Jurkat, Clone E6-1 (cell line): ENCODE measurements at regions not wholly inside any gene's neighbourhood (a gene's known extent, or its start where the extent isn't known, plus 50 kb on each side); places are given as distances from the start of the nearest gene placed in this dataset.

Source experiments
- DNase-seq: peaks from one replicate; pipeline ENCODE4 v3.0.0-alpha.2; 2011; ENCODE audit warnings: low read depth, low spot score
- H3K4me3 ChIP-seq: 2 replicates; pipeline ENCODE4 v1.5.1; 2011; ENCODE audit warnings: mild to moderate bottlenecking, low read length, control low read depth, moderate library complexity

DNA sequence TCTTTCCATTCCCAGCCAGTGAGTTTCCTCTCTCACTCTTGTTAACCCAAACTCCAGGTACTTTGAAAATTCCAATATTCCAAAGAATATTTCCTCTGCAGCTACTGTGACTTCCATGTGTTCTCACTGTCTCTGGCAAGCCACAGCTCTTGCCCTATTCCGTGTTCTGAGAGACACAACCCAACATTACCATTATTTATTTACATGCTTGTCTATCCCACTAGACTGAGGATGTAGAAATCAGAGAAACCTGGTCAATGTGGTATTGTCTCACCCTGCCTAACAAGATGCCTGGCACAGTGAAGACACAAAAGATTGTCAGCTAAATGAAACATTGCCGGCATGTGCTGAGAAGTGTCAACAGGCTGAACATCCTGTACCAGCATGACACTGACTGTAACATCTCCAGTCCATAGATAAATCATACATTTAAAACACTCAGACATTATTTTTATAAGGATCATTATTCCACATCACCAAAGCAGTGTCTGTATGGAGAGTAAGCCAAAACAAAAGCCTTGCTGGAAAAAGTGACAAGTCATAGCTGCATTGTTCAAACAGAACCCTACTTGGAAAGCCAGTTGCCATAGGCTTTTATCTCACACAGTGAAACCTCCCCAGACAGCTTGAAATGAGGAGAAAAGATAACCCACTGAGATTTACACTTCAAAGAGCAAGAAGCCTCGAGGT lies 72.3 kb downstream of the SIPA1L2 start:
- no peak overlapping the region for H3K4me3 ChIP-seq
- peak; percentile 51 for DNase-seq

DNA sequence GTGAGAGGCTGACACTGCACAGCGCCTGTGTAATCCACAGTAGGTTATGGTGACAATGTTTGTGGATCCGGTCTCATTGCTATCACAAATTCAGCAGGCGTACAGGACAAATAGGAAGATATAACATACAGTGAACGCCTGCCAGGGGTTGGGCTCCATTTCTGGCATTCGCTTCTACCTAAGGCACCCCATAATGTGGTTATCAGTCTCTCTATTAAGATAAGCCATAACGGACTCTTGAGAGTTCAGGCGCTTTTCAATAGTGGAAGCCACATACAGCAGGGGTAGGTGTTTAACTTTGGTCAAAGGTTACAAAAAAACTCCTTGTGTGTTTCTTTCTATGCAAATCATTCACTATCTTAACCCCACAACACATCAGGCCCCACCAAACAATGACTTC lies 72.8 kb downstream of the SIPA1L2 start:
- DNase-seq: no peak

DNA sequence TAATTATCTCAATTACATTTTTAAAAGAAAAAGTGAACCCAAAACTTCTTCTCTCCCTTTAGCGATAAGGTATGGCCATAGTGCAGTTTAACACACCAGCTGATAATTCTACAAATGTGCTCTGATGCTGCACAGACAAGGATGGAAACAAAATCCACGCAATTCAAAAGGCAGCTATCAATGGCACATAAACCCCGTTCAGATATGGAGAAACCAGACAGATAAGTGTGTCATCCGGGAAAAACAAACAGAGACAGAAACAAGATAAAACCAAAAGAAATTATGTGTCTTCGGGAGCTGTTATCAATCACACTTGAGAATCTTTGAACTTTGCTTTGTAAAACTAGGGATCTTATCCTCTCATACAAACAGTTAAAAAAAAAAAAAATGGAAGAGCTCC lies 73.6 kb downstream of the SIPA1L2 start:
- DNase-seq: no peak
- H3K4me3 ChIP-seq: no peak overlapping the region

More for the DNA sequence above, 72.8 kb downstream of the SIPA1L2 start:
- H3K4me3 ChIP-seq: no peak overlapping the region

DNA sequence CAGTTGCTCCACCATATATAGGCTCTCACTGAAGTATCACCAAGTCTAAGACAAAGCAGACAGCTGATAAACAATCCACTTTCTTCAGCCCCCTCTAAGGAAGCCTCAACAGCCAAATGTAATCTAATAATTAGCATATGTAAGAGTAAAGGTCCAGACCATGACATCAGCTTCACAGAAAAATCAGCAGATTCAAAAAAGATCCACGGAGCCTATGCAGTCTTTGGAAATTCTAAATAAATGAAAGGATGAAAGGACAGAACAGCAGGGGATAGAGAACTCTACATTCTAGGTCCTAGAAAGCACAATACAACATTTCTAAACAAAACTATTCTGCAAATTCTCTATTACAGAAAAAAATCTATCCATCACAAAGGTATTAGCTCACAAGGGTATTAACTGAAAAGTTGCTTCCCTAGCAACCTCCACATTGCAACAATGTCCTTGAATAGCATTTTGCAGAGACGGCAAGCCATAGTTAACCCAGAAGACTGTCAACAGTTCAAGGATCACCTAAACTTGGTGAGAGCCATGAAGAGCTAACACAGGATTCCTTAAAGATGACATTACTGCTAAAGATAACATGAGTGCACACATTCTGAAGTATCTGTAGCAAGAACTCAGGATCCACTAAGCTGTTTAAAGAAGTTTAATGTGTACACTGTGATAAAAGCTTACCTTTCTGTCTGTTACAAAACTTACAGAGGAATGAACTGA lies 74.3 kb downstream of the SIPA1L2 start:
- H3K4me3 ChIP-seq: no peak overlapping the region
- no peak for DNase-seq

DNA sequence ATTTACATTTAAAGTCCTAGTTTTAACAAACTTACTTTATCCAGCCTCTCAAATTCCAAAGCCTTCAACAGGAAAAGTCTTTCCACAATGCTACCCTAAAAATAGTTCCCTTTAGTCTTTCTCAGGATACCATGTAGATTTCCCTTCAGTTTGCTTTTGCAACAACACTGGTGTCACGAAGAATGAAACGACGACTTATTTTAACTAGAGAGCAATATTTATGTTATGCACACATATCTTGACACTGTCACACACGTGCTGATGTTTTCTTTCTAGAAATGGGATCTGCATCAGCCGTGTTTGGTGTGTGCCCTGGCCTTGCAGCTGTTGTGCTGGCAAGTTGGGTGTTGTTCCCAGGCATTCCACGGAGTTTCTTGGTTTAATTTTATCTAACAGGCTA lies 75.5 kb downstream of the SIPA1L2 start:
- H3K4me3 ChIP-seq: no peak overlapping the region
- no peak for DNase-seq

DNA sequence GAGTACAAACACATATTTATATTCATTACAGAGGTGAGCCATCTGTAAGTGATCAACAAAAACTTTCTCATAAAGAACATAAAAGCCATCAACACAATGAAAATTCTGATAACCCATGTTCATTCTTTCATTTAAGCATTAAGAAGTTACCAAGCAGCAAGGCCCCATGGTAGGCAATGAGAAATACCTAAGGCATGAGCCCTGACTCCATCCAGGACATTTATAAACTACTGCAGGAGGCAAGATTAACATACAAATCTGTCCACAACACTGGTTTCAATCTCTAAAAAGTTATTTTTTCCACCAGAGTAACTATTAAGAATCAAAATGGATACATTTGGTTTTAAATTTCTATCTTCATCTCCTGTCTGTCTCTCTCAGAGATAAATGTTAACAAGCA lies 76.1 kb downstream of the SIPA1L2 start:
- no peak overlapping the region for H3K4me3 ChIP-seq
- no peak for DNase-seq

DNA sequence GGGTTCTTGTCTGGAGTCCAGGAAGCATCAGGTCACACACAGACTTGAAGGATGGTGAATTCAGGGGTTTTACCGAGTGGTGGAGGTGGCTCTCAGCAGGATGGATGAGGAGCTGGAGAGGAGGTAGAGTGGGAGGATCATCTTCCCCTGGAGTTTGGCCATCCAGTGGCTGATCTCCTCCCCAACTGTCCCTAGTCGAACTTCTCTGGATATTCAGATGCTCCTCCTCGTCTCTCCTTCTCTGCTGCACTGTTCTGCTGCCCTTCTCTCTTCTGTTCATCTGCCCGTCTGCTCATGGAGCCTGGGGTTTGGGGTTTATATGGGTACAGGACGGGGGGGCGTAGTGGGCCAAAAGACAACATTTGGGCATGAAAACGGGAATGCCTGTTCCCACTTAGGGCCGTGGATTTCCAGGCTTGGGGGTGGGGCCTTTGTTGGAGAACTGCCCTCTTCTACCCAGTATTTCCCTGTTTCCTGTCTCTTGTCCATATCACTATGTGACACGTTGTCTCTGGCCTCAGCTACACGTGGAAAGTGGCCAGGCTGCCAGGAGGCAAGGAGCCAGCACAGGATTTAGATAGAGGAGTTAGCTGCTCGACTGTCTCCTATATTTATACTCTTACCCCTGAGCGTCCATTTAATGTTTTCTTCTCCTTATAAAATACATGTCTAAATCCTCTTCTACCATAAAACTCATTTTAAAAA lies 76.7 kb downstream of the SIPA1L2 start:
- DNase-seq: no peak
- no peak overlapping the region for H3K4me3 ChIP-seq

DNA sequence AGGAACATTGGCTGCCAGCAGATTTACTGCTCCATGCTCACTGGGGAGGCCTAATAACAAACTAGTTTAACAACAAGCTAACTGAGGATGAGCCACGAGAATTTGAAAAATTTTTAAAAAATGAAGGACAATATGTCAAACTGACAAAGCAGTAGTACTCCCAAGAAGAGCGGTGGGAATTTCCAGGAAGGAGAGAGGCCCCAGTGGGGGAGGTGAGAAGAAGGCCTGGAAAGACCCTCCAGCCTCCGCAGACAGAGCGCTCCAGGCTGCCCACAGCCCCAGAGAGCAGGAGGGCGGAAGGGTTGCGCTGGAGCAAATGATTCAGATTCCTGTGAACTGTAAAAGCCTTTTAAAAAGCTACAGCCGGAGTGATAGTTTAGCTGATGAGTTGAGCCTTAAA lies 78.5 kb downstream of the SIPA1L2 start:
- DNase-seq: no peak
- H3K4me3 ChIP-seq: no peak overlapping the region

DNA sequence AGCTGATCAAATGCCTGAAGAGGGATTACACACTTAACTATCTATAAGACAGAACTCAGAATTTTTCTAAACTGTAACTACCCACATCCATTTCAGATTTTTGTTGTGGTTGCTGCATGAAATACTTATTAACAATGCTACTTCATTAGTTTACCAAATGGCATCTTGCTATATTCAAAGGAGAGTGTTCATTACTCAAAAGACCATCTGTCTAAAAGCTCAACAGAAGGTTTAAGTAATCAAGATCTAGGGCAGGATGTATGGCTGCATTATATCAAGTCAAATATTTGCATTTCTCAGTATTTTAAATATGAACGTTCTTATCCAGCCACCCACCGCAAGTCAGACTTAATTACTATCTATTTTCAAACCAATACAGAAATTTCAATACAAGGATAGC lies 79.9 kb downstream of the SIPA1L2 start:
- DNase-seq: no peak
- H3K4me3 ChIP-seq: no peak overlapping the region

DNA sequence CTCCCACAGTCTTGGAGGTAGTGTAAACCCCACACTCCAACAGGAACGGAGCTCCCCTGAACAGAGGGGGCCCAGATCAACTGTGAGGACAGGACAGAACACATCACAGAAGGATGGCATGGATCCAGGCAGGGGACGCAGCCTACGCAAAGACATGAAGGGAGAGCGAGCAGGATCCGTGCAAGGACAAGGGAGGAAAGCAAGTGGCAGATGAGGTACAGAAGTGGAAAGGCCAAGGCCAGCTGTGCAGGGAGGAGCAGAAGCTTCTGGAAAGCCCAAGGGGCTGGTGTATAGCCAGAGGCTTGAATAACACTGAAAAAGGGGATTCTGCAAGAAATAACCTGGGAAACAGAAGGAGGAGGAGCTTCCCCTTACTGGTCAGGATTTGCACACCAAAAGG lies 81.2 kb downstream of the SIPA1L2 start:
- DNase-seq: no peak
- no peak overlapping the region for H3K4me3 ChIP-seq

DNA sequence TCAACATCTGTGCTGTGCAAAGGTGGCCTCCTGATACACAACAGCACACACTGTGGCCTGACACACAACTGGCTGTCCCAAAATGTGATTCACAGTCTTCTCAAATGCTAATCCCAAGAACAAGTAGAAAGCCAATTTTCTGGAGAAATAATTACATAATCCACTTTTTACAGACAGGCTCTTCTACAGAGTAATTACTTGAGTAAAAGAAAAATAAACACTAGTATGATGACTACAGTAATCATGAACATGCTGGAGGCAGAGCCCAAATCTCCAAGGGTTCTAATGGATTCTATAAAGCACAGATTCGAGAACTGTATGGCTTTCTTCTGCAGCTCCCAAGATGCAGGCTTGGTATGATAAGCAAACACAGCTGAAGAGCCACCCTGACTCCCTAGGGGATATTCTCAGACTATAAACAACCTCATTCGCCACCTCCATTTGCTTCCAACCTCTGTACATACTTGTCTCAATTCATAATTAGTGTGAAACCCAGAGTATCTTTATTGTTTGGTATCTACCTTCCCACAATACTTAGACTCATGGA lies 81.9 kb downstream of the SIPA1L2 start:
- no peak for DNase-seq
- no peak overlapping the region for H3K4me3 ChIP-seq

DNA sequence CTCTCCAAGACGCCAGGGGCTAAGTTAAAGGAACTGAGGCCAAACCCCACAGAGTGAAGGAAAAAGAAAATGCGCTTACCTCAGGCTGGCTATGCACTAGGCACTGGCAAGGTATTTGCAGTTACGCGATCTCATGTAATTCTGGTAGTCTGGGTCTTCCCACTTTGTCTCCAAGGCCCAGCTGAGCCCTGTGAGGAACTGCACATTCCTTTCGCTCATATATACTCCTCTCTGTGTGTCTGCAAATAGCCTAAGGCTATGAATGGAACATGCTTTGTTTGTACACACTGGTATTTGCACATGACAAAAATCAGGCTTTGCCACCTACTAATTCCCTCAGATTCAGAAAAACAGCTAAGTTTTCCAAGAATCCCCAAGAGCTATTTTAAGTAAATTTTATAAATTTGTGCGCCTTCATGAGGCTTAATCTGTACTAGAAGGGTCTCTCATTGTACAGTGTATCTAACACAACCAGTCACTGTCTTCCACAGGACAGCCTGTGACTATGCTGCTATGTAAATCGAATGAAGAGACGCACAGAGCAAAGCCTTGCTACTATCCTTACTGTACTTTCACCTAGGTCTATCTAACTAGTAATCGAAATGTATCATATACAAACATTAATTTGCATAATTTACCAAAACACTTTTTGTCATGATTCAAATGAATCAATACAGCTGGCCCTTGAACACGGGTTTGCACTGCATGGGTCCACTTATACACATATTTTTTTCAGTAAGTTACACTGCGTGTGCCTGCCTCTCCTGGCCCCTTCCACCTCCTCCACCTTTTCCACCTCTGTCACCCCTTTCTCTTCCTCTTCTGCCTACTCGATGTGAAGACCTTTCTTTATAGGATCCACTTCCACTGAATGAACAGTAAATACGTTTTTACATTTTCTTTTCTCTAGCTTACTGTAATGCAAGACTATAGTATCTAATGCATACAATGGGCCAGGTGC lies 87.0 kb downstream of the SIPA1L2 start:
- DNase-seq: no peak
- H3K4me3 ChIP-seq: no peak overlapping the region

DNA sequence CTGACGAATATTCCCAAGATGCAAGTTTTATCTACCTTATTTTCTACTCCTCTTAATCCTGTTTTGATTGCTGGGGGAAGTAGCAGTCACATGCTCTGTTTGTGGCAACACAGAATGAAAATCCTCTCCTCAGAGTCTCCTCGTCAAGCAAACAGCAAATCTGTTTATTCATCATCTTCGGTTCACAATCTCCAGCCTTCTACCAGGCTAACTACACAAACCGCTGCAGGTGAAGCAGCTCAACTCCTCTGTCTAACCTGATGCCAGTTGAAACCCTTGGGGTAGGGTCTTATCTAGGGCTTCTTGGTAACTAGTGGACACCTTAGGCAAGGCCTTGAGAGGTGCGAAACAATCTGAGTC lies 91.0 kb downstream of the SIPA1L2 start:
- H3K4me3 ChIP-seq: no peak overlapping the region
- DNase-seq: no peak

DNA sequence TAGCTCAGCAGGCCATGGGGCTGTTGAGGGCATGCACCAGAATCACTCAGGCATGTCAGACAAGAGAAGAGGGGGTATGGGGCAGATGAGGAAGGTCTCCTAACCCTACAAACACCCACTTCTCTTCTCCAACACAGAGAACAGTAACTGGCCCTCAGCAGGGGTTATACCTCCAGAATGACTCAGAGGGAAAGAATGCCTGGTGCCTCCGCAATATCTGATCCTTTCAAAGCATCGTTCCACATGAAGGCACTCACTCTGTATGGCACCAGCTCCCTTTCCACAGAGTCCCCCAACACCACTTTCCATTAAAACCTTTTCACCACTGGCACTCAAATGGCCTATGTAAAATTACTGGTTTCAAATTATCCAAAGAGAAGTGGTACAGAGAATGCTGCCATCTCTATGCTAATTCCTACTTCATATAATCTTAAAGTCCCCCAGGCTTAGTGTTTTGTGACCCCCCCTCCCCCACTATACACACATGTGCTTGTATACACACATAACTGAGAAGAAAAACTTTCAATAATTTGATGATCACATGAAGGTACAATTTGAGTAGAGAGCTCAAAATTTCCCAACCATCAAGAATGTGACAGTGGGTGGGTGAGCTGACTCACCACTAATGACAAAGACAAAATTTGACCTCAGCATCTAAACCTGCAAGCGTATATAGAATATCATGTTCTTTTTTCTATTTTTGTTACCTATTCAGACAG lies 91.5 kb downstream of the SIPA1L2 start:
- no peak overlapping the region for H3K4me3 ChIP-seq
- DNase-seq: no peak

DNA sequence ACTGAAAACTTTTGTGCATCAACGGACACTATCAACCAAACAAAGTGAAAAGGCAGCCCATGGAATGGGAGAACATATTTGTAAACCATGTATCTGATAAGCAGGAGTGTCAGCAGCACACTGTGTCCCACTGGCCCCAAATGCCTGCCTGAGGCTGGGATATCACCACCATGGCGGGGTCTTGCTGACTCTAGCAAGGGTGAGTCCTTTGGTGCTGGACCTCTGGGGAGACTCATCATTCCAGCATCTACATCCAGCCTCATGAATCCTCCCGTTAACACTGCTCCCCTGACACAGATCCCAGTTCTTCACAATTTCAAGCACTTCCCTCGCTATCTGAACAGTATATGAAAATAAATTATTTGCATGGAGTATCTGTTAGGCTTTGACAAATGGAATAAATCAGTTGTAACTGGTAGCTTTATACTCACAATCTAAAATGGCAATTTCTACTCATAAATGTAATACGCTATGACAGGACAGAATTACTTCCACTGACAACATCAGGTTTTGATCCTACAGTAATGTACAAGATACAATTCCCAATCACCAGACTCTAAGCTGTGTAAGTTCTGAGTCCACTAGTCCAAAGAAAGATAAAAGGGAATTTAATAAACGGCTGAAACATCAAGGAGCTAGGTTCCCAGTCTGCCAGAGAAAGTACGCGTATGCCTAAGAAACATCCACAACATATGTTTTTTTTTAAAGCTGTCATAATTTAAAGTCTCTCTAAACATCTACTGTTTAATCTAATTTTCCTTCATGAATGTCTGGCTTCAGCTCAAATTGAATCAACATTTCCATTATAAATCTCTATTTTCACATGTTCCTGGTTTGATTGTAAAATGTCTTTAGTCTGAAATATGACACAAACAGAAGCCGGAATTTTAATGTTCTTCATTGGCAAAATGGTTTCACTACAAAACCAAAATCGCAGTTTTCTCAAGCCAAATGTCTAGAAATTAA lies 95.1 kb downstream of the SIPA1L2 start:
- no peak overlapping the region for H3K4me3 ChIP-seq
- DNase-seq: no peak

DNA sequence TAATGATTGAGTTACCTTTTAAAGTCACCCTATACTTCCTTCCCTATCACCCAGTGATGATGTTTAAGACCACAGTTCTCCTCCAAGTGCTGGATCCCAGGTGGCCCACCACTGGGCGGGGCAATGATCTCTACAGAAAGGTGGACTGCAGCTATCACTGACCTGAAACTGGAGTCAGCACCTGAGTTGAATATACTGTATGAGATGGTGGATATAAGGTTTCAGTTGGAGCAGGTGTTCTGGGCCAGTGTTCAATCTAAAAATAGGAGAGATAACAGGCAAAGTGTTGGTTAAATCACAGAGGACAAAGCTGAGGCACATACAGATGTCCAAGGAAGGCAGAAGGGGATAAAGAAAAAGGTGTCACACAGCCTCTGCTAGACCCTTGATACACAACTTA lies 96.6 kb downstream of the SIPA1L2 start:
- DNase-seq: no peak
- H3K4me3 ChIP-seq: no peak overlapping the region

DNA sequence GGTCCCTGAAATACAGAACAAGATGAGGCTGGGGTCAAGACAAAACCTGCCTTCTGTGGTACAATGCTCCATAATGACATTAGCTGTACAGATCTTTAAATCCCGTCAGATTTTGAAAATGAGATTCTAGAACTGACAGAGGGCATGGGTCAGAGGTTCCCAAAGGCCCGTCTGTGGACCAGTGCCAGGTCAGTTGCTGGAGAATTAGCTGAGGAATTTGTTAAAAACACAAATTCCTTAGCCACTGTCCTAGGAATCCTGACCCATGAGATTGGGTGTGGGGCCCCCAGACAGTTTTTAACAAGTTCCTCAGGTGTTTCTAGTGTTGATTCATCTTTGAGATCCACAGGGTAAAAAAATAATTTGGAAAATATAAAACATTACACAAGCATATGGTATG lies 97.0 kb downstream of the SIPA1L2 start:
- DNase-seq: no peak
- H3K4me3 ChIP-seq: no peak overlapping the region
